Activated CD4-positive, alpha-beta T cell treated with anti-CD3 and anti-CD28 coated beads for 36 hours (primary cell): ENCODE measurements at regions not wholly inside any gene's neighbourhood (a gene's known extent, or its start where the extent isn't known, plus 50 kb on each side); places are given as distances from the start of the nearest gene placed in this dataset.
A peak's percentile ranks its signal among the peaks of the same experiment; 100 is the strongest.
"Not testable (repeated sequence)": the region's sequence is repeated elsewhere in the genome, so short reads cannot be mapped to it uniquely, and the experiment has no call there.

Experiments
- ATAC-seq: fragments of 200-7000 bp; cut with Tn5 transposase; one replicate; pipeline ENCODE4 v1.10.0; 2021; ENCODE audit warnings: mild to moderate bottlenecking, moderate library complexity
- CTCF ChIA-PET: fragments of 350-600 bp; sonication (Branson Sonifier 250); formaldehyde crosslinking; loops from one replicate; lab custom pipeline; 2021; ENCODE audit warnings: antibody characterized with exemption; lab: Charles Lee
- POLR2A ChIA-PET: fragments of 350-600 bp; sonication (Branson Sonifier 250); formaldehyde crosslinking; loops from one replicate; lab custom pipeline; 2021; ENCODE audit warnings: antibody characterized with exemption, inconsistent platforms; lab: Charles Lee
- DNase-seq: peaks from one replicate; pipeline ENCODE4 v3.0.0-alpha.2; 2020
- H3K27ac Mint-ChIP-seq: one replicate; pipeline ENCODE4 v1.8.0; 2021; ENCODE audit warnings: mixed read lengths
- H3K27me3 Mint-ChIP-seq: one replicate; pipeline ENCODE4 v1.8.0; 2021; ENCODE audit warnings: mixed read lengths
- H3K36me3 Mint-ChIP-seq: one replicate; pipeline ENCODE4 v1.8.0; 2021; ENCODE audit warnings: low read depth, mixed read lengths
- H3K4me1 Mint-ChIP-seq: one replicate; pipeline ENCODE4 v1.8.0; 2021; ENCODE audit warnings: mixed read lengths
- H3K4me3 Mint-ChIP-seq: one replicate; pipeline ENCODE4 v1.8.0; 2021; ENCODE audit warnings: mild to moderate bottlenecking, moderate library complexity, mixed read lengths
- H3K9me3 Mint-ChIP-seq: one replicate; pipeline ENCODE4 v1.8.0; 2021; ENCODE audit warnings: low read depth, mixed read lengths
- intact Hi-C, 2 experiments: fragments of 100-400 bp; cut with DNase I in 1 of 2; cut with micrococcal nuclease in 1 of 2; formaldehyde crosslinking; loops; one replicate each; pipeline versions ENCODE4 v1.14.2 to v1.15.1; 2022 to 2024; cut with DNase I, micrococcal nuclease

GRCh38 chr9:117907420-117907819 is 203.2 kb downstream of the TLR4 start:
- ATAC-seq (no peak), DNase-seq (no peak)
- POLR2A ChIA-PET, result no interaction called here
- intact Hi-C loops, result no loop called here
- Mint-ChIP-seq H3K27ac (no peak overlapping the region), H3K27me3 (peaks cover 11% of the 10 kb centered on the region), H3K36me3 (peaks cover 8% of the 10 kb centered on the region), H3K4me3 (no peak overlapping the region), H3K4me1 (no peaks in the 10 kb centered on the region), H3K9me3 (peaks cover 27% of the 10 kb centered on the region)
- CTCF ChIA-PET, result no interaction called here

DNA sequence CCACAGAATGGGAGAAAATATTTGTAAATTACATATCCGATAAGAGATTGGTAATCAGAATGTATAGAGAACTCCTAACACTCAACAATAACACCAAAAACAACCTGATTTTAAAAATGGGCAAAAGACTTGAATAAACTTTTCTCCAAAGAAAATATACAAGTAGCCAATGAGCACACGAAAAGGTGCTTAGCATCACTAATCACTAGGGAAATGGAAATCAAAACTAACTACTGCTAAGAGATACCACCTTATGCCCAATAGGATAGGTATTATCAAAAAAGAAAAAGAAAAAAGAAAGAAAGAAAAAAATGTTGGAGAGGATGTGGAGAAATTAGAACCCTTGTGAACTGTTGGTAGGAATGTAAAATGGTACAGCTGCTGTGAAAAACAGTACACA is 212.1 kb downstream of the TLR4 start:
- ChIA-PET POLR2A (no interaction called here), CTCF (no interaction called here)
- Mint-ChIP-seq H3K4me1 (no peaks in the 10 kb centered on the region), H3K9me3 (peaks cover 7% of the 10 kb centered on the region), H3K27ac (no peak overlapping the region), H3K36me3 (peaks cover 1% of the 10 kb centered on the region), H3K27me3 (peaks cover 9% of the 10 kb centered on the region), H3K4me3 (no peak overlapping the region)
- intact Hi-C loops, result no loop called here
- ATAC-seq, result no peak
- DNase-seq, result no peak

GRCh38 chr9:117917873-117918272 is 213.7 kb downstream of the TLR4 start:
- ChIA-PET CTCF (interaction anchor here (0.6 kb wide), 1 partner anchor 1240 kb away, joined by 4 read pairs; no protein-coding TSS in a partner anchor), POLR2A (no interaction called here)
- DNase-seq (peak; percentile 4), ATAC-seq (no peak)
- no peaks in the 10 kb centered on the region for H3K4me1 Mint-ChIP-seq
- no peaks in the 10 kb centered on the region for H3K36me3 Mint-ChIP-seq
- no peaks in the 10 kb centered on the region for H3K9me3 Mint-ChIP-seq
- H3K27me3 Mint-ChIP-seq, result peaks cover 9% of the 10 kb centered on the region
- no peak overlapping the region for H3K4me3 Mint-ChIP-seq
- H3K27ac Mint-ChIP-seq, result no peak overlapping the region
- intact Hi-C loops, result no loop called here

- CTCF ChIA-PET, result no interaction called here
- Mint-ChIP-seq H3K4me1 (no peaks in the 10 kb centered on the region), H3K27me3 (peaks cover 9% of the 10 kb centered on the region), H3K4me3 (no peak overlapping the region), H3K27ac (no peak overlapping the region), H3K9me3 (no peaks in the 10 kb centered on the region), H3K36me3 (no peaks in the 10 kb centered on the region)
- POLR2A ChIA-PET, result no interaction called here
- intact Hi-C loops, result no loop called here
- ATAC-seq (no peak), DNase-seq (no peak)
Observed at GRCh38 chr9:117919538-117919937, 215.3 kb downstream of the TLR4 start.

GRCh38 chr9:117926031-117926658 is 221.9 kb downstream of the TLR4 start:
- ChIA-PET CTCF (interaction anchor here (1.1 kb wide), 1 partner anchor 10 kb away, joined by 3 read pairs; no protein-coding TSS in a partner anchor), POLR2A (no interaction called here)
- Mint-ChIP-seq H3K27ac (no peak overlapping the region), H3K27me3 (peaks cover 7% of the 10 kb centered on the region), H3K4me1 (no peaks in the 10 kb centered on the region), H3K4me3 (no peak overlapping the region), H3K36me3 (no peaks in the 10 kb centered on the region), H3K9me3 (no peaks in the 10 kb centered on the region)
- DNase-seq (no peak), ATAC-seq (no peak)
- intact Hi-C loops, result no loop called here

DNA sequence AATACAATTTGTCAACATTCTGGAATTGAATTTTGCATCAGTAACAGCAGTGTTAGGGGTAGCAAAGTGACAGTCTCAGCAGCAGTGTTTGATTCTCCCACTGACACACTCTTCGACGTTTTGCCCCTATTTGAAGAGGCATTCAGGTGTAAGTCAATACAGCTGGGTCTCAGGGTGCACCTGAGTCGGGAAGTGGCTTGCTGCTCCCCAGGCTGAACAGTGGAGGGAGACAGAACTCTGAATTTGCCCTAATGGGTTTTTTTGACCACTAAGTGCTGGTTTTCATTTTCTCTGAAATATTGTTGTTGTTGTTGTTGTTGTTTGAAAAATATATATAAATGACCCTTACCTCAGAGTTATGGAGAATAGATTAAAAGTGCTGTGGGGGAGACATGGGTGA is 223.2 kb downstream of the TLR4 start:
- no peak for ATAC-seq
- no peaks in the 10 kb centered on the region for H3K9me3 Mint-ChIP-seq
- ChIA-PET CTCF (interaction anchor here (1.3 kb wide), 1 partner anchor 8 kb away, joined by 4 read pairs; no protein-coding TSS in a partner anchor), POLR2A (no interaction called here)
- H3K27me3 Mint-ChIP-seq, result peaks cover 7% of the 10 kb centered on the region
- no peak overlapping the region for H3K4me3 Mint-ChIP-seq
- H3K27ac Mint-ChIP-seq, result no peak overlapping the region
- H3K4me1 Mint-ChIP-seq, result no peaks in the 10 kb centered on the region
- no peak for DNase-seq
- H3K36me3 Mint-ChIP-seq, result no peaks in the 10 kb centered on the region
- intact Hi-C loops, result no loop called here

- CTCF ChIA-PET, result no interaction called here
- DNase-seq, result no peak
- intact Hi-C loops, result no loop called here
- Mint-ChIP-seq H3K36me3 (no peaks in the 10 kb centered on the region), H3K4me1 (no peaks in the 10 kb centered on the region), H3K9me3 (no peaks in the 10 kb centered on the region), H3K27ac (no peak overlapping the region), H3K4me3 (no peak overlapping the region), H3K27me3 (peaks cover 9% of the 10 kb centered on the region)
- POLR2A ChIA-PET, result no interaction called here
- no peak for ATAC-seq
Observed at GRCh38 chr9:117929868-117930267, 225.7 kb downstream of the TLR4 start.

- ChIA-PET CTCF (no interaction called here), POLR2A (no interaction called here)
- H3K9me3 Mint-ChIP-seq, result no peaks in the 10 kb centered on the region
- H3K4me3 Mint-ChIP-seq, result no peak overlapping the region
- intact Hi-C loops, result no loop called here
- no peaks in the 10 kb centered on the region for H3K36me3 Mint-ChIP-seq
- no peak for ATAC-seq
- DNase-seq, result no peak
- no peak overlapping the region for H3K27ac Mint-ChIP-seq
- H3K4me1 Mint-ChIP-seq, result no peaks in the 10 kb centered on the region
- peaks cover 4% of the 10 kb centered on the region for H3K27me3 Mint-ChIP-seq
Observed at GRCh38 chr9:117932585-117932984, 228.4 kb downstream of the TLR4 start.

DNA sequence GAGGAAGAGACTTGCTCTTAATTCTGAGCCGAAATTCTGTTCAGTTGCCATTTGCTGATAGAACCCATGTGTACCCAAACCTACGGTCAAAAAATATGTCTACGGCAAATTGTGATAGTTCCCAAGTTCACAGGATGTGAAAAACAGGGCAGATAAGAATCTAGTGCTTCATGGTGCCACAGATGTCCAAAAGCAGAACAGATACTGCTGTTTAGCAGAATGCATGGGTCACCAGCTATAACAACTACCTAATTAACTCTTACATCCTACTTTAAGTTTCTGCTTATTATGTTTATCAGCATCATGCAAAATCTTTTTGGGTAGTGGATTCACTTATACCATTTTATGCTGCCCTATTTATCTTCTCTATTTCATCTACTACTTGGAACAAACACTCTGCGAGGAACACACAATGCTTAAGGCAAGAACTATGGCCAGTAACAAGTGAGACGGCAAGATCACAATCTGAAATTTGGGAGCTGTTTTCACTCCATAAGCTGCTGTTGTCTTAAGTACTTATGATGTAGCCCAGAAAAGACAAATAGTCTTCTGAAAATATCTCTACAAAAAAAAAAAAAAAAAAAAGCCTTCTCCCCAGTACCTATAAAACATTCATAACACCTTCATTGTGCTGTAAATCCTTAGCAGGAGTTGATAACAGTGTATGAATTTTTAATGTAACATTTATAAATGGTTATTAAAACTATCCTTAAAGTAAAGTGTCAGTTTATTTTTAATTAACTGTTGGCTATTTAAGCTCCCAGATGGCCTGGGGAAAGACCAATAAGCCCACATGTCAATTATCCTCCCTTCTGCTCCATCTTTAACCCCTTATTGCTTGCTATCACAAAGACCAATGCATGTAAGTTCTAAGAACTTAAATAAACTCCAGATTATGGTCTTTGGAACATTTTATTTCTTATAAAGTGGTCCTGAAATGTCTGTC is 232.3 kb downstream of the TLR4 start:
- no peak overlapping the region for H3K27ac Mint-ChIP-seq
- ChIA-PET CTCF (interaction anchor here (1.1 to 1.4 kb wide), 3 partner anchors 8 to 11 kb away, joined by 3 to 4 read pairs (median 3); no protein-coding TSS in a partner anchor), POLR2A (no interaction called here)
- DNase-seq, result no peak
- intact Hi-C loops, result no loop called here
- no peaks in the 10 kb centered on the region for H3K9me3 Mint-ChIP-seq
- H3K36me3 Mint-ChIP-seq, result no peaks in the 10 kb centered on the region
- H3K4me1 Mint-ChIP-seq, result no peaks in the 10 kb centered on the region
- no peak for ATAC-seq
- H3K27me3 Mint-ChIP-seq, result peaks cover 4% of the 10 kb centered on the region
- H3K4me3 Mint-ChIP-seq, result no peak overlapping the region

- POLR2A ChIA-PET, result no interaction called here
- H3K4me1 Mint-ChIP-seq, result no peaks in the 10 kb centered on the region
- DNase-seq (no peak), ATAC-seq (no peak)
- intact Hi-C loops, result no loop called here
- no peaks in the 10 kb centered on the region for H3K9me3 Mint-ChIP-seq
- H3K27ac Mint-ChIP-seq, result no peak overlapping the region
- no peak overlapping the region for H3K4me3 Mint-ChIP-seq
- H3K36me3 Mint-ChIP-seq, result no peaks in the 10 kb centered on the region
- peaks cover 4% of the 10 kb centered on the region for H3K27me3 Mint-ChIP-seq
- CTCF ChIA-PET, result no interaction called here
Observed at GRCh38 chr9:117938086-117938485, 233.9 kb downstream of the TLR4 start.

GRCh38 chr9:117938896-117939295 is 234.7 kb downstream of the TLR4 start:
- ChIA-PET CTCF (no interaction called here), POLR2A (no interaction called here)
- Mint-ChIP-seq H3K36me3 (no peaks in the 10 kb centered on the region), H3K27me3 (peaks cover 4% of the 10 kb centered on the region), H3K4me3 (no peak overlapping the region), H3K4me1 (no peaks in the 10 kb centered on the region), H3K9me3 (no peaks in the 10 kb centered on the region), H3K27ac (no peak overlapping the region)
- ATAC-seq (no peak), DNase-seq (no peak)
- intact Hi-C loops, result no loop called here

DNA sequence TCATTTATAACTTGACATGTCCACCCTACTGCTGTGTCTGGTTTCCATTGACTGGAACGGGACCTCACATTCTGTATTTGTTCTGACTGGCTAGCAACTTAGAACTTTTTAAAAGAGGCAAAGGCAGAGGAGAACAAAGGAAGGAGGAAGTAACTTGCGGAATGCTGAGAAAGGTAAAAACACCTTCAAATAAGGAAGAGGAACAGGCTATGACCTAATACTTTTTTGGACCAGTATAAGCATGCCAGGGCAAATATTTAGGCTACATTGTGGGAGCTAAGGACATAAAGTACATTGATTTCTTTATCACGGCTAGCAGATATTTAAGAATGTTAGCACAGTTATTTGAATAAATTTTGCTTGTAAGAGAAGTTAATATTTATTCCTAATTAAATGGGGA is 240.5 kb downstream of the TLR4 start:
- POLR2A ChIA-PET, H3K27me3 Mint-ChIP-seq, H3K4me3 Mint-ChIP-seq, H3K9me3 Mint-ChIP-seq, DNase-seq, intact Hi-C loops, H3K27ac Mint-ChIP-seq, H3K4me1 Mint-ChIP-seq, ATAC-seq, H3K36me3 Mint-ChIP-seq: not testable (repeated sequence)
- CTCF ChIA-PET, result interaction anchor here (1.2 kb wide), 1 partner anchor 9 kb away, joined by 3 read pairs; no protein-coding TSS in a partner anchor
